Stromal cell of bone marrow (primary cell): ENCODE measurements at regions not wholly inside any gene's neighbourhood (a gene's known extent, or its start where the extent isn't known, plus 50 kb on each side); places are given as distances from the start of the nearest gene placed in this dataset.

Experiments used
- DNase-seq: peaks from one replicate; pipeline ENCODE4 v3.0.0-alpha.2; 2012; ENCODE audit warnings: low read depth

DNA sequence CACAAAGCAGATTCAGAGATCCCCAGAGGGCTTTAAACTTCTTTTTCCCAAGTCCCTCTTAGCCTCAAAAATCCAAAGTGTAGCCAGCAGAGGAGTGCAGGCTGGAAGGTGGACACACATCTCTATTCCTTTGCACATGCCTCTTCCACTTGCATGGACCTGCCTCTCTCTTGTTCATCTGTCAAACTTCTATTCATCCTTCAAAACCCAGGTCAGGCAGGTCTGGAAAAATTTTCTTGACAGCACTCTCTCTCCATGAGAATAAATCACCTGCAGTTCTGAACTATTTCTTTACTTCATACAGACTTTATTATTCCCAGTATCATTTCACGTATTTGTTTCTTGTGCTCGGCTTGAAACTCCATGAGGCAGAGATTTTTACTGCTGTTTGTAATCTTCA lies 127.5 kb downstream of the SS18 start:
- DNase-seq = no peak

DNA sequence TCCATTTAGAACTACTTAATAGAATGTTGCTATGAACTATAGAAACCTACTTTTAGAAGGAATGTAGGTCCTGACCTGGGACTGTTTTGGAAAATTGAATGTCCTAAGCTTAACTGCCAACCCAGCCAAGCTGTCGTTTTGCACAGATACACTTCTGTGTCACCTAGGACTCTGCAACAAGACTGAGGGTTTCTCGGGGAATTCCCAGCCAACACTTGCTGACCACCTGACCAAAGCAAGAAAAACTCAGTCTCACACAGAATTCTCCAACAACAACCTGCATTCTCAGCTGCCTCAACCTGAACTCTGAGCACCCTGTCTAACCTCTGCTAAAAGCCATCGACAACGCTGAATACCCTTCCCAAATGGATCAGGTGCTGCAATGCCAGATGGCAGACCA lies 128.2 kb downstream of the SS18 start:
- DNase-seq = no peak

DNA sequence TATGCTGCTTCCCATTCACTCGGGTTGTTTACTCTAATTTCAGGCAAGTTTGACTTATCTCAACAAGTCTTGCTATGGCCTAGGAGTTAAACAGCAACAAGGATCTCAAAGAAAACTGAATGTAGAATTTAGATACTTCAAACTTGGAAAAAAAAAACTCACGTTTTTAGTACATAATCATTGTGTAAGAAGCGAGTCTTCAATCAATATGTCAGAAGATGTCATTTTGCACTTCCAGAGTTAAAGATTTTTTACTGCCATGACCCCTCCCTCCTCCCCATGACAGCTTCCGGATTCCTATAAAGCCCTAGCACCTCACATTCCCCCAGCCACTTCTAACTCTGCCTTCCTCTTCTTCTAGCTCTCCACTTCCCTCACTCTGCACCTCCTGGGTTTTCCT lies 133.4 kb downstream of the SS18 start:
- DNase-seq = no peak

DNA sequence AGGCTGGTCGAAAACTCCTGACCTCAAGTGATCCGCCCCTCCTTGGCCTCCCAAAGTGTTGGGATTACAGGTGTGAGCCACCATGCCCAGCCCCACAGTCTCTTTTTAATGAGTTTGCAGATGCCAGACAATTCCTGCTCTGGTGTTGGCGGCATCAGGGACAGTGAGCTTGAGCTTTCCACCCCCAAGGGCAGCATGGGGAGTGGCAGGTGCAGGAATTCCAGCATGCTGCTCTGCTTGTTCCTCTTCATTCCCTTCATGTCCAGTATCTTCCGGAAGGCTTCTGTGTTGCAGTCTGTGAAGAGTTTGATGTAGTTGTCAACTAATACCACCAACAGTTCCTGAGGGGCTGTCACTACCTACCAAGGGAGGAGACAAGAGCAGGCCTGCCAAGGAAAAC lies 137.3 kb downstream of the SS18 start:
- DNase-seq = no peak

DNA sequence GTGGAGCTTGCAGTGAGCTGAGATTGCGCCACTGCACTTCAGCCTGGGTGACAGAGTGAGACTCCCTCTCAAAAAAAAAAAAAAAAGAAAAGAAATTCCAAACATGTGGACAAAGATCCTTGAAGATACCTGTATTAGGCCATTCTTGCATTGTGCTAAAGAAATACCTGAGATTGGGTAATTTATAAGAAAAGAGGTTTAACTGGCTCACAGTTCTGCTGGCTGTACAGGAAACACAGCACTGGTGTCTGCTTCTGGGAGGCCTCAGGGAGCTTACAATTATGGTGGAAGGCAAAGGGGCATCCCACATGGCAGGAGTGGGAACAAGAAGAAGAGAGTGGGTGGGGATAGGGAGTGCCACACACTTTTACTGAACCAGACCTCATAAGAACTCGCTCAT lies 140.1 kb downstream of the SS18 start:
- no peak for DNase-seq

DNA sequence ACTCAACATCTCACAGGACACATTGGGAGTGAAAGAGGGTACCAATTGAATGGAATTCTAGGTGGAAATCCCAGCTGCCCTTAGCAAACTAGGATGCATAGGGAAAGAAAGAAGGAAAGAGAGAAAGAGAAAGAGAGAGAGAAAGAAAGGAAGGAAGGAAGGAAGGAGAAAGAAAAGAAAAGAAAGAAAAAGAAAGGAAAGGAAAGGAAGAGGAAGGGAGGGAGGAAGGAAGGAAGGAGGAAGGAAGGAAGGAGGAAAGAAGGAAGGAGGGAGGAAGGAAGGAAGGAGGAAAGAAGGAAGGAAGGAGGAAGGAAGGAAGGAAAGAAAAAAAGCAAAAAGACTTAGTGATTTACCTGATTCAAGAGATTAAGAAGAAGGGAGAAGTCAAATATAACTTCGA lies 143.9 kb downstream of the SS18 start:
- no peak for DNase-seq

DNA sequence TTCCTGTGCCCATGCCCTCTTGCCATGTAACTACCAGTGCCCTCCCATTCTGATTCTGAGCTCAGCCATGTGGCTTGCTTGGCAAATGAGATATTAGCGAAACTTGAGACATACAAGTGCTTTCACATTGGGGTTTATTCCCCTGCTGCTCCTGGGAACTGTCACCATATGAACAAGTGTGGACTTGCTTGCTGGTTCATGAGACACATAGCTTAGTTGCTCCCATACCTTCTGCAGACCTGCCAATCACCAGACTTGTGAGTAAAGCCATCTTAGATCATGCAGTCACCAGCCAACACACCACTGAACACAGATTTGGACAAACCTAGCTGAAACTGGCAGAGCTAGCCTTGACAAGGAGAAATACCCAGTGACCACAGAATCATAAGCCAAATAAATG lies 155.1 kb downstream of the SS18 start:
- no peak for DNase-seq

DNA sequence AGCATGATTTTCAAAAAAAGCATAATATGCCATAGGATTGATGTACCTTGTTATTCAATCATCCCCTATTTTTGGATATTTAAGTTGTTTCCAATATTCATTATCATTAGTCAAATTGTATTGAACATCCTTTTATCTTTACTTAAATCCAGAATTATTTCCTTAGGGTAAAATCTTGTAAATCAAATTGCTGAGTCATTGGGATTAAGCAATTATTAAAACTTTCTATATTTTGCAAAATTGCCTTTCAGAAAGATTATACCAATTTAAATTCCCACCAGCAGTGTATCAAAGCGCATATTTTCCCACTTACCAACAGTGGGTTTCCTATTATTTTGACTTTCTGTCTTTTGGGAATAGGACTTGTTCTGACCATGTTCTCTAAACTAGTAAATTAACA lies 159.3 kb downstream of the SS18 start:
- DNase-seq = no peak

DNA sequence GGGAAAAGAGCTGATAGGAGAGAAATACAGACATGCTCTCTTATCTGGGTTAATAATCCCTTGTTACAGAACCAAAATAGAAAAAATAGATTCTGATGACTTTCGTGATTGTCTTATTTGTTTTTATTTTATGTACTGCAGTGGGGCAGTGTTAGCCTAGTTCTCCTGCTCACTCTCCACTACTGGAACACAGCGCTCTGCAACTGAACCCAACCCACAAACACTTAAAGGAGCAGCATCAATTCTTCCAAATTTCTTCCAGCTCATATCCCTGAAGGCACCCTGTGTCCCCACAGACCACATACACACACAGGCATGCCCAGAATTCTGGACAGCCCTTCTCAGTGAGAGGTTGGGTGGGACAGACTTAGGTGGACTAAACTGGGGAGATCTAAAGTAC lies 160.6 kb downstream of the SS18 start:
- no peak for DNase-seq

DNA sequence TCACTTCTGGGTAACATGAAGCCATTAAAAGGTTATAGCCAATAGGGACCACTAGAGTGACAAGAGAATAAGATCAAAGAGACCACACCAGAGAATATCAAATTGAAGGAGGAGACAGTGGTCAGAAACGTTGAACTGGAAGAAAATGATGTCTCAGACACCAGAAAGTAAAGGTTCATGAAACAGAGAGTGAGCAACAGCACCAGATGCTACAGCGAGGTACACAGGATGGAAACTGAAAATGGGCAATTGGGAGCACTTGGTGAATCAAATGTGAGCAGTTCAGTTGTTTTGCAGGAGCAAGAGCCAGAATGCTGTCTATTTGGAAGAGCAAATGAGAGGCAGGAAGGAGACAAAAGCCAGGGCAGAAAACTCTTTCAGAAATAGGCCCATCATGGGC lies 162.6 kb downstream of the SS18 start:
- DNase-seq = no peak

DNA sequence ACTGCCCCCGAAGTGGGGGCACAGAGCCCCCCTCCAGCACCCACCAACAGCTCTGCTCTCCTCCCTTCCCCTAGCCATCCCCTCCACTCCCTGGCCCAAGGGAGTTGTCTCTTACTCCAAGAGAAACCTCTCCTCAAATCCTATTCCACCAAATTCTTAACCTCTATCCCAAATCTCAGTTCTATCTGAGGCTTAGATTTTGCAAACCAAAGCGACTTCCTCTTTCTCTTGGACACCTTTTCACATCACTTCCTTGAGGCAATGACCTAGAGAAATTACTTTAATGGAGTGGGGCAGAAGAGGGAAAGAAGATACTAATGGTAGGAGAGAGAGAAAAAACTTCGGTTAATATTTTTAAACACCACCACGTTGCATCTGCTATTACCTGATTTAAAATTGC lies 167.2 kb downstream of the SS18 start:
- DNase-seq = no peak

DNA sequence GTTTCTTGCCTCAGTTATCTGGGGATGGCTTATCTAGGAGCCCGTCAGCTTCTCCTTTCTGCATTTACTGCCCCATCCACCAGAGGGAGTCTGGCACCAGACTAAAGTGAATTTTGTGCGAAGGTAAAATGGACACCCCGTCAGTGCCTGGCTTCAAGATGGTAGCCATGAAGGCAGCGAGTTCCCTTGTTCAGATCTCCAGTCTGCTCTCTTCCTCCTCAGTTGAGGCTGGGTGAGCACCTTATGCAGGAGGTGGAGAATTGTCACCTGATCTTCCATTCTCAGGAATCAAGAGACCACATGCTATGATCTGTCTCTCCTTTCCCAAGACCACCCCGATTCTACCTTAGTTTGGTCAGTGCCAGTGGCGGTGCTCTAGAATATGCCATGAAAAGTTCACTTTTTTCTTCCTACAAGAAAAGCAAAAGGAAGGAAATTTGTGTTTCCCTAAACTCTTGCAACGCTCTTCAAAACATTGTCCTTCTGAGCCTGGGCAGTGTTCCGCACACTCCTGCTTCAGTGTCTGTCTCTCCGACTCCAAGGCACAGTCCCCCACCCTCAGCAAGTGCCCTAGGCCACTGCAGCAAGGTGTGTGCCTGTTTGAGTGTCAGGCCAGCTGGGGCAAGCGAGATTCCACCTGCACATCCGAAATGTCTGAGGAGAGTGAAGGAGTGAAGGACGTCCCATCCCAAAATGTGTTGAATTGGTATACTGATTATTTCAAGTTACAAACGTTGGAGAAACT lies 168.6 kb downstream of the SS18 start:
- peak; percentile 1 for DNase-seq

DNA sequence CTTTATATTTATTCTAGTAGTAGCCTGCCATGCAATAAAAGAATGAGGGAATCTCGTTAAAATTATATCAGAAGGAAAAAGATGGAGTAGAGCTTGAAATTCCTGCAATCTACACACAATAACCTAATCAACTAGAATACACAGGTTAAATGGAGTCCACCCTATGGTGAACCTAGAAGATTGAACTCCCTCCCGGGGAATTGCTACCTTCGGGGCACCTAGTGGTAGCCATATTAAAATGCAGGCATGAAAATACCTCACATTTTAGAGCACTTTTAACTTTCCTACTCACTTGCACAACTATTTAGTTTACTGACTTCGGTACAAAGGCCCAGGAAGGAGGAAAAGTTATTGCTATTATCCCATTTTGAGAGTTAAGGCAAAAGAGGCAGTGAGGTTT lies 174.5 kb downstream of the SS18 start:
- no peak for DNase-seq

DNA sequence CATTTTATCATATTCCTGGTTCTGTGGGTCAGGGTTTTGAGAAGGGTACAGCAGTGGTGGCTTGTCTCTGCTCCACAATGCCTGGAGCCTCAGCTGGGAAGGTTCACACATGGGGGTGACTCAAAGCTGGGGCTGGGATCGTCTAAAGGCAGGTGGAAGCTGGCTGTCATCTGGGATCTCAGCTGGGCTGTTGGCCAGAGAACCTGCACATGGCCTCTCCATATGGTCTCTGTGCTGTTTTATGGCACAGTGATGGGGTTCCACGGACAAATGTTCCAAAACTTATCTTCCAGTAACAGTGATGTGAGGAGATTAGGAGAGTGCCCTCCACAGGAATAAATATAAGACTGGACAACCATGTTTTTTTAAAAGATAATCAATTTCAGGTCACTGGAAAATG lies 191.4 kb downstream of the SS18 start:
- no peak for DNase-seq

DNA sequence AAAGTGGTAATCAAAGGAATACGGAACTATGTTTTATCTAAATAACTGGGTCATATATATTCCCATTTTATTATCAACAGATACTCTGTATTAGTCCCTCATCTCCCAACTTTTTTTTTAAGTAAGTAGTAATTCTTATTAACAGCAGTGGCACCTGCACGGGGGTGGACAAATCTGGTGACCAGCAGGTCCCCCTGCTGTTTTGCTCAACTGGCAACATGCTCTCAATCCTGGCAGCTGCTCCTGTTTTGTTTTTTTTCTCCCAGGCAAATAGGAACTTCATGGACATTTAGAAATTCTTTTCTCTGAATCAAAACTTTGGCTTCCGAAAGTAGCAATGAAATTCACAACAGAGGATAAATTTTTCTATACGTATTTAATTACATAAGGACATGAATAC lies 193.5 kb downstream of the SS18 start:
- DNase-seq = no peak

DNA sequence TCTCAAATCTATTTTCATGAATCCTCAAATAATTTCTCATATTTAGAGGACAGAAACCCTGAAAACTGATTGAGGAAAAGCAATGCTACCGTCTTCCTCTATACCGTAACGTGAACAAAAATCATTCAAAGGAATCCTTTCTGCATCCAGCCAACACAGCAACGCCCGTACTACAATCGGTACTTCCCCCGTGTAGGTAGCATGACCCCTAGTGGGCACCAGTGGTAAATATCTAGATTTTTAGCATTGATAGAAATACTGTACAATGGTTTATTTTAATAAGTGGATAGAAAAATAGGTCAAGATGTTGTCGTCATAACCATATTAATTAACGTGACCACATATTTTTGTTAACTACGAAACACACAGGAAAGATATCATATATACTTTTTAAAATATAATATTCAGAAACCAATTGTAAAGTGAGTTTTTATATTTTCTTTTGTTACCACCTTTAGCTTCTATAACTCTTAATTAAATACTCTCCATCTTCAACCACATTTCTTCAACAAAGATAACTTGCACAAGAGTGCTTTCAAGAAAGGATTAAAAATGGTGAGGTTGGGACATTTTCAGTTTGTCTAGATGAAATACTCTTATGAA lies 194.1 kb downstream of the SS18 start:
- DNase-seq = peak; percentile 13

DNA sequence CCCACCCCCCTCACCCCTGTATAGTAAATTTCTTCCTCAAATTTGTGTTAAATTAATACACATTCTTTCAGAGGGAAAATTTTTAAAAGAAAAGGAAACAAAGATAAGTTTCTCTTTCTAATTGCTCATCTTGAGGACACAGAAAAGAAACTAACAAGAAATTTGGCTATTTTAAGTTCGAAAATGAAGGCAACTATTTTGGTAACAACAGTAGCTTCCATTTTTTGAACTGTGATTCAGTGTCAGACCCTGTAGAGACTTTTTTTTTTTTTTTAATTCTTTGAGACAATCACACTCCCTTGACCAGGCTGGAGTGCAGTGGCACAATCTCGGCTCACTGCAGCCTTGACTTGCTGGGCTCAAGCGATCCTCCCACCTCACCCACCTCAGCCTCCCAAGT lies 194.9 kb downstream of the SS18 start:
- no peak for DNase-seq

DNA sequence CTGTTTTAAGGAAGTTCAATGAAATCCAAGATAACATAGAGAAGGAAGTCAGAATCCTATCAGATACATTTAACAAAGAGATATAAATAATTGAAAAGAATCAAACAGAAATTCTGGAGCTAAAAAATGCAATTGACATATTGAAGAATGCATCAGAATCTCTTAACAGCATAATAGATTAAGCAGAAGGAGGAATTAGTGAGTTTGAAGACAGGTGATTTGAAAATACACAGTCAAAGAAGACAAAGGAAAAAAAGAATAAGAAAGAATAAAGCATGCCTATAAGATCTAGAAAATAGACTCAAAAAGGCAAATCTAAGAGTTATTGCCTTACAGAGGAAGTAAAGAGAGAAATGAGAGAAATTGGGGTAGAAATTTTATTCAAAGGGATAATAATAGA lies 204.1 kb downstream of the SS18 start:
- no peak for DNase-seq

DNA sequence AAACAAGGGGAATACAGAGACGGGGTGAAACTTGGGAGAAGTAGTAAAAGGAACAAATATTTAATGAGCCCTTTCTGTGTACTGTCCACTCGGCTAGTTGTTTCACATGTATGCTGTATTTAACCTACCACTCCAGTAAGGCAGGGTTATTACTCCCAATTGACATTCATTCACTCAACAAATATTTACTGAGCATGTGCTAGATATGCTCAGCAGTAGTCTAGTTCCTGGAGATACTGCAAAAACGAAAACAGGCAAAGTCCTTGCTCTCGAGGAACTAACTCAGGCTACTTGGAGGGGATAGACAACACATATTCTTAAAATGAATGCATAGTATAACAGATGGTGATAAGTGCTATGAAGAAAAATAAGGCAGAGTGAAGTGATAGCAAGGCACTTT lies 207.3 kb downstream of the SS18 start:
- no peak for DNase-seq

DNA sequence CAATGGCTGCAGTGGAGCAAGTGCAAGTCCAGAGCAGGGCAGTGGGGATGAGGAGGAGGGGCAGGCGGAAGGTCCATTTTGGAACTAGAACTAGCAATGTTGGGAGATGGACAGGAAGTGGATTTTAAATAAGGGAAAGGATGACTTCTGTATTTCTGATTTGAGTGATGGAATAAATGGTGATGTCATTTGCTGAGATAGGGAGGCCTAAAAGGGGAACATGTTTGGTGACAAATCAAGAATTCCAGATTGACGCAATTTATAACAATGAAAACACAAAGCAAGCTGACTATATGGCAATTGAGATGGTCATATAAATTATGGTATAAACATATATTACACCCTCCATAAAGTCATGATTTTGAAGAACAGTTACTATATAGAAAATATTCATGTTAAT lies 209.3 kb downstream of the SS18 start:
- no peak for DNase-seq

DNA sequence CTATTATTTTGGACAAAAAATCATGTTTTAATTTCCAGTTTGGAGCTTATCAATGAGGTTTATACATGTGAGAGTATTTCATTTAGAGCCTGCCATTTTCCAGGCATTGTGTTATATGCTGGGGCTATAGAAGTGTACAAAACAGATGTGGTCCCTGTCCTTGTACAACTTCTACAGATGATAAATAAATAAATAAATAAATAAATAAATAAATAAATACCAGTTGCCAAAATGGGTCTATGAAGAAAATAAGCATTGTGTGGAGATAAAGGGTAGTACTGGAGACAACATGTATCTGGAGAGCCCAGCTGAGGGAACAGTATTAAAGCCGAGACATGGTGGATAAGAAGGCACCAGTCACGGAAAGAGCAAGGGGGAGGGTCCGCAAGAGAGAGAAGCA lies 210.0 kb downstream of the SS18 start:
- DNase-seq = no peak

DNA sequence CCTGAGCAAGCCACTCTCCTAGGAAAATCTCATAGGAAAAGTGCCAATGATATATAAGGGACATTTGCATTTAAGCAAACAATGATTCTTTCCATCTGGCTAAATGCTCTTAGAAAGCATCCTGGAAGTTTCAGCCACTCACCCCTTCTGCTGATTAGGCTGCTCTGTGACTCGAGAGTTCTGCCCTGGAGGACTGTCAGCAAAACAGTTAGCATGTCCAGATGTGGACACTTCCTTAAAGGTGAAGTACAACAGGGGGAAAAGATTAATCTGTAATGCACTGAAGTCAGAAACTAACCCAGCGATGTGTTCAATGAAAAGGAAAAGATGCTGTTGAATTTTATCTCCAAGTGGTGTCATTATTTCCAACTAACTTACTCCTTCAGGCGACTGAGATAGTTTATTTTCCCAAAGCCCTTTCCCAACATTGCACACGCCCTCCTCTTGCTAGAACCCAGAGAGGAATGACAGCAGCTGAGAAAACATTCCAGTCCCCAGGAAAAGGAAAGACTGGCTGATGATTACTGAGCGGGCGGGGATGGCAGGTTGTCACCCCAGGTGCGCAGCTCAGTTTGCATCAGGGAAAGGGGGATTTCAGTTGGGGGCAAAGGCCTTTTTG lies 214.0 kb downstream of the SS18 start:
- DNase-seq = no peak

DNA sequence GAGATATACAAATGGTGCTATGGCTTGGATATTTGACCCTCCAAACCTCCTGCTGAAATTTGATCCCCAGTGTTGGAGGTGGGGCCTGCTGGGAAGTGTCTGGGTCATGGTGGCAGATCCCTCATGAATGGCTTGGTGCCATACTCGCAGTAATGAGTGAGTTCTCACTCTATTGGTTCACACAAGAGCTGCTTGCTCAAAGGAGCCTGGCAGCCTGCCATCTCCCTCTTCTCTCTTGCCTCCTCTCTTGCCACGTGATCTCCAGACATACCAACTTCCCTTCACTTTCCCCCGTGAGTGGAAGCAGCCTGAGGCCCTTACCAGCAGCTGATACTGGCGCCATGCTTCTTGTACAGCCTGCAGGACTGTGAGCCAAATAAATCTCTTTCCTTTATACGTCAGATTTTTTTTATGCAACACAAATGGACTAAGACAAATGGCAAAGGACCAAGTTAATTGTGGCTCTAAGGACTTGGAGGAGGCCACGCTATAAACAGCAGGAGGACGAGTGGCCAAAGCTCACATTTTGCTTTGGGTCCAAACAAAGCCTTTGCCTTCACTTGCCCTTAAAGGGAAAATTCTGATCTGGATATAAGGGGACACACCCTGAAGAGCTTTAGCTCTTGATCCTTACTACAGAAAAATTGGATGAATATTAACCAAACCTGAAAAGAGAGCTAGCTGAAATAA lies 214.7 kb downstream of the SS18 start:
- DNase-seq = no peak
